SK-N-SH (cell line): ENCODE measurements at regions not wholly inside any gene's neighbourhood (a gene's known extent, or its start where the extent isn't known, plus 50 kb on each side); places are given as distances from the start of the nearest gene placed in this dataset.

Source experiments
- CTCF ChIA-PET: fragments of 300-600, 350-600 bp; formaldehyde crosslinking; extraction: SDS; loops from one replicate; lab custom pipeline; 2021; lab: Yijun Ruan, JAX
- POLR2A ChIA-PET: fragments of 350-600 bp; sonication (Branson Sonifier 250); formaldehyde crosslinking; extraction: SDS; loops from one replicate; lab custom pipeline; 2020; ENCODE audit warnings: antibody characterized with exemption, inconsistent platforms; lab: Yijun Ruan, JAX
- DNase-seq: peaks from one replicate; pipeline ENCODE4 v3.0.0; 2012
- H2AFZ ChIP-seq: fragments of 200-600 bp; sonication (generic); 2 replicates; pipeline ENCODE4 v1.8.1; 2016; ENCODE audit warnings: antibody characterized with exemption, mild to moderate bottlenecking, low read depth
- H3F3A ChIP-seq: fragments of 200-600 bp; sonication (generic); replicated peaks from 2 replicates; pipeline ENCODE3; 2016; ENCODE audit warnings: antibody characterized with exemption, mild to moderate bottlenecking; ENCODE audit not compliant: insufficient read depth
- H3K27ac ChIP-seq, 2 experiments: fragments of 200-500 bp in 1 of 2; fragments of 200-600 bp in 1 of 2; sonication (Bioruptor generic) in 1 of 2; sonication (generic), shearing (Covaris generic) in 1 of 2; 2 replicates each; pipeline versions ENCODE4 v1.5.1 to v1.6.1; 2014 to 2016; ENCODE audit warnings: low read depth in 2 of 2, inconsistent platforms in 1 of 2, low read length in 1 of 2, mild to moderate bottlenecking in 1 of 2, mixed read lengths in 1 of 2
- H3K27me3 ChIP-seq: fragments of 200-600 bp; sonication (generic), shearing (Covaris generic); 2 replicates; pipeline ENCODE4 v1.6.1; 2016; ENCODE audit warnings: mixed run types; ENCODE audit not compliant: insufficient read depth
- H3K36me3 ChIP-seq, 2 experiments: fragments of 200-500 bp in 1 of 2; fragments of 200-600 bp in 1 of 2; sonication (Bioruptor generic) in 1 of 2; sonication (generic) in 1 of 2; replicated peaks in 1 of 2; 2 replicates each; pipeline versions ENCODE3 to v1.5.1; 2014 to 2016; ENCODE audit warnings: low read length in 1 of 2, mild to moderate bottlenecking in 1 of 2; ENCODE audit not compliant: insufficient read depth in 2 of 2, control insufficient read depth in 1 of 2
- H3K4me1 ChIP-seq, 2 experiments: fragments of 200-500 bp in 1 of 2; fragments of 200-600 bp in 1 of 2; sonication (Bioruptor generic) in 1 of 2; sonication (generic), shearing (Covaris generic) in 1 of 2; 2 replicates each; pipeline versions ENCODE4 v1.5.1 to v1.6.1; 2014 to 2016; ENCODE audit warnings: low read depth in 1 of 2, low read length in 1 of 2, mixed run types in 1 of 2; ENCODE audit not compliant: insufficient read depth in 2 of 2, control insufficient read depth in 1 of 2
- H3K4me2 ChIP-seq: fragments of 200-600 bp; sonication (generic), shearing (Covaris generic); 2 replicates; pipeline ENCODE4 v1.6.1; 2017; ENCODE audit warnings: mixed run types
- H3K4me3 ChIP-seq, 2 experiments: fragments of 200-500 bp in 1 of 2; fragments of 200-600 bp in 1 of 2; sonication (Bioruptor generic) in 1 of 2; sonication (generic), shearing (Covaris generic) in 1 of 2; 2 replicates each; pipeline versions ENCODE4 v1.5.1 to v1.8.1; 2014 to 2016; ENCODE audit warnings: low read depth in 2 of 2, inconsistent platforms in 1 of 2, low read length in 1 of 2, mild to moderate bottlenecking in 1 of 2, mixed read lengths in 1 of 2, moderate library complexity in 1 of 2
- H3K79me2 ChIP-seq: fragments of 200-600 bp; sonication (generic); 2 replicates; pipeline ENCODE4 v1.8.1; 2017; ENCODE audit warnings: mild to moderate bottlenecking; ENCODE audit not compliant: insufficient read depth
- H3K9ac ChIP-seq: fragments of 200-600 bp; sonication (generic); 2 replicates; pipeline ENCODE4 v1.6.1; 2017; ENCODE audit warnings: mixed run types
- H3K9me2 ChIP-seq: fragments of 200-600 bp; sonication (generic); 2 replicates; pipeline ENCODE4 v1.6.1; 2017; ENCODE audit warnings: mixed run types
- H3K9me3 ChIP-seq: fragments of 200-600 bp; sonication (generic); 2 replicates; pipeline ENCODE4 v1.6.1; 2017; ENCODE audit warnings: mixed run types, mild to moderate bottlenecking, moderate library complexity
- H4K20me1 ChIP-seq: fragments of 200-600 bp; sonication (generic); 2 replicates; pipeline ENCODE4 v1.6.1; 2017; ENCODE audit warnings: mild to moderate bottlenecking, mixed run types; ENCODE audit not compliant: insufficient read depth
- CHD2 ChIP-seq: fragments of 150-350 bp; IDR thresholded peaks from 2 replicates; pipeline ENCODE4 v1.6.1; 2018; ENCODE audit warnings: low read length; ENCODE audit not compliant: partially characterized antibody
- EP300 ChIP-seq, 2 experiments: IDR thresholded peaks; 2 replicates each; pipeline versions ENCODE4 v1.4.0 to v1.6.1; 2012; ENCODE audit warnings: borderline replicate concordance in 1 of 2, low read depth in 1 of 2, low read length in 1 of 2
- EZH2phosphoT487 ChIP-seq: fragments of 200-600 bp; sonication (generic); IDR thresholded peaks from 2 replicates; pipeline ENCODE4 v1.6.1; 2017; ENCODE audit warnings: low read depth, mixed run types, mild to moderate bottlenecking, antibody characterized with exemption, moderate library complexity, borderline replicate concordance
- FOSL2 ChIP-seq: IDR thresholded peaks from 2 replicates; pipeline ENCODE4 v1.4.0; 2012; ENCODE audit warnings: low read depth, mild to moderate bottlenecking, moderate library complexity, borderline replicate concordance
- GABPA ChIP-seq: IDR thresholded peaks from 2 replicates; pipeline ENCODE4 v1.4.0; 2012; ENCODE audit warnings: low read depth, mild to moderate bottlenecking
- GATA2 ChIP-seq: sonication (generic); formaldehyde crosslinking; IDR thresholded peaks from 2 replicates; pipeline ENCODE4 v1.5.0; 2020; ENCODE audit warnings: mild to moderate bottlenecking, missing genetic modification reagents
- JUND ChIP-seq: IDR thresholded peaks from 2 replicates; pipeline ENCODE4 v1.4.0; 2012
- NRF1 ChIP-seq: IDR thresholded peaks from 2 replicates; pipeline ENCODE4 v1.6.1; 2012; ENCODE audit warnings: low read depth, mild to moderate bottlenecking, low read length
- POLR2AphosphoS5 ChIP-seq: IDR thresholded peaks from 2 replicates; pipeline ENCODE4 v1.6.1; 2012; ENCODE audit warnings: low read depth, low read length
- REST ChIP-seq: IDR thresholded peaks from 2 replicates; pipeline ENCODE4 v1.6.1; 2012; ENCODE audit warnings: mild to moderate bottlenecking, low read depth, low read length, moderate library complexity
- TAF1 ChIP-seq: IDR thresholded peaks from 2 replicates; pipeline ENCODE4 v1.6.1; 2012; ENCODE audit warnings: low read depth, mild to moderate bottlenecking, low read length, moderate library complexity, borderline replicate concordance
- TCF12 ChIP-seq: IDR thresholded peaks from 2 replicates; pipeline ENCODE4 v1.4.0; 2012
- USF1 ChIP-seq: IDR thresholded peaks from 2 replicates; pipeline ENCODE4 v1.4.0; 2012; ENCODE audit warnings: low read depth, borderline replicate concordance
- ZBTB33 ChIP-seq: IDR thresholded peaks from 2 replicates; pipeline ENCODE4 v1.4.0; 2012; ENCODE audit warnings: low read depth, borderline replicate concordance
- WGBS: methylation state at CpG from one replicate; pipeline ENCODE4 v1.1.6; 2017; ENCODE audit warnings: low lambda C conversion rate; 5-methylcytosine and 5-hydroxymethylcytosine counted together

- Histone ChIP-seq H3K27me3 (no peaks in the 10 kb centered on the region), H2AFZ (no peak overlapping the region), H3F3A (no peaks in the 10 kb centered on the region), H3K4me1 (peaks cover 0 to 19% of the 10 kb centered on the region in 2 experiments; a peak in 1 of 4 replicates), H3K4me2 (no peak overlapping the region), H3K9me3 (no peaks in the 10 kb centered on the region), H3K36me3 (no peaks in the 10 kb centered on the region), H3K4me3 (no peak overlapping the region), H3K27ac (no peak overlapping the region), H4K20me1 (no peaks in the 10 kb centered on the region), H3K9me2 (no peaks in the 10 kb centered on the region), H3K9ac (no peak overlapping the region), H3K79me2 (no peaks in the 10 kb centered on the region)
- WGBS = 29% methylated on average over 2 of the region's 2 CpGs
- no peak for DNase-seq
- no peak for TF ChIP-seq FOSL2
- TF ChIP-seq REST = no peak
- no peak for TF ChIP-seq EZH2phosphoT487
- TF ChIP-seq GATA2 (CRISPR knock-in tag) = no peak
- TF ChIP-seq TCF12 = no peak
- no peak for TF ChIP-seq EP300 (IDR thresholded peaks at IDR 0.05; ENCODE audit: borderline replicate concordance in 1 of 2, low read depth in 1 of 2, low read length in 1 of 2)
- CTCF ChIA-PET = no interaction called here
- POLR2A ChIA-PET = no interaction called here
Measured at GRCh38 chr3:139771331-139771730, 93.6 kb upstream of the NMNAT3 start.

GRCh38 chr3:139770577-139770976, 92.8 kb upstream of the NMNAT3 start:
- no peak overlapping the region for H3K4me3 ChIP-seq
- H3K27me3 ChIP-seq = no peaks in the 10 kb centered on the region
- no peaks in the 10 kb centered on the region for H3K9me2 ChIP-seq
- POLR2A ChIA-PET = no interaction called here
- H3K36me3 ChIP-seq = no peaks in the 10 kb centered on the region
- WGBS = 44% methylated on average over 7 of the region's 7 CpGs
- H4K20me1 ChIP-seq = no peaks in the 10 kb centered on the region
- H3K27ac ChIP-seq = no peak overlapping the region
- H2AFZ ChIP-seq = no peak overlapping the region
- TF ChIP-seq REST (no peak), TCF12 (no peak), GABPA (no peak), CHD2 (no peak), ZBTB33 (no peak), JUND (no peak), NRF1 (no peak), POLR2AphosphoS5 (no peak), USF1 (no peak), TAF1 (no peak), FOSL2 (no peak)
- H3K79me2 ChIP-seq = no peaks in the 10 kb centered on the region
- H3F3A ChIP-seq = no peaks in the 10 kb centered on the region
- no peak for DNase-seq
- H3K9me3 ChIP-seq = no peaks in the 10 kb centered on the region
- peaks cover 0 to 18% of the 10 kb centered on the region in 2 experiments; a peak in 1 of 4 replicates for H3K4me1 ChIP-seq
- H3K4me2 ChIP-seq = no peak overlapping the region
- CTCF ChIA-PET = interaction anchor here (0.6 kb wide), 1 partner anchor 14 kb away, joined by 3 read pairs; no protein-coding TSS in a partner anchor
- no peak overlapping the region for H3K9ac ChIP-seq
